22Rv1 (cell line): ENCODE measurements at regions not wholly inside any gene's neighbourhood (a gene's known extent, or its start where the extent isn't known, plus 50 kb on each side); places are given as distances from the start of the nearest gene placed in this dataset.

Experiments used
- ZFX ChIP-seq: fragments of 450-650 bp; IDR thresholded peaks from 2 replicates; pipeline ENCODE4 v1.6.1; 2017; ENCODE audit warnings: antibody characterized with exemption, borderline replicate concordance
- TF ChIP-seq, protein P1 (sequence below): fragments of 450-650 bp; IDR thresholded peaks from 2 replicates; pipeline ENCODE4 v1.5.1; 2017; ENCODE audit warnings: mild to moderate bottlenecking

DNA sequence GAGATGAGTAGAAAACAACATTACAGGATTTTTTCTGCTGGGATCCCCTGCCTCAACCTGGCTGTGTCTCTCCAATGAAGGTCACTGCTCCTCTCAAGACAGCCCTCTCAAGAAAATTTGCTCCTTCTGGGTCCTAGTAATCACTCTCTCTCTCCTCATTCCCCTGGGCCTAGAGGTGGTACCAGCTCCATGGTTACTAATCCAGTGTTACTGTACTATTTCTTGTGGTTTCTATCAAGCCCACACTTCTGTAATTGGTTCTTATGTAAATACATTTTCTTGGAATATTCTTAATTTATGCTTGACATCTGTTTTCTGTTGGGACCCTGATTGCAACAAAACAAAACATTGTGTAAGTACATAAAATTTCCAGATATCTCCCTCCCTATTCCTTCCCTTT is 123.8 kb upstream of the RORB start:
- TF ChIP-seq, protein P1, sequence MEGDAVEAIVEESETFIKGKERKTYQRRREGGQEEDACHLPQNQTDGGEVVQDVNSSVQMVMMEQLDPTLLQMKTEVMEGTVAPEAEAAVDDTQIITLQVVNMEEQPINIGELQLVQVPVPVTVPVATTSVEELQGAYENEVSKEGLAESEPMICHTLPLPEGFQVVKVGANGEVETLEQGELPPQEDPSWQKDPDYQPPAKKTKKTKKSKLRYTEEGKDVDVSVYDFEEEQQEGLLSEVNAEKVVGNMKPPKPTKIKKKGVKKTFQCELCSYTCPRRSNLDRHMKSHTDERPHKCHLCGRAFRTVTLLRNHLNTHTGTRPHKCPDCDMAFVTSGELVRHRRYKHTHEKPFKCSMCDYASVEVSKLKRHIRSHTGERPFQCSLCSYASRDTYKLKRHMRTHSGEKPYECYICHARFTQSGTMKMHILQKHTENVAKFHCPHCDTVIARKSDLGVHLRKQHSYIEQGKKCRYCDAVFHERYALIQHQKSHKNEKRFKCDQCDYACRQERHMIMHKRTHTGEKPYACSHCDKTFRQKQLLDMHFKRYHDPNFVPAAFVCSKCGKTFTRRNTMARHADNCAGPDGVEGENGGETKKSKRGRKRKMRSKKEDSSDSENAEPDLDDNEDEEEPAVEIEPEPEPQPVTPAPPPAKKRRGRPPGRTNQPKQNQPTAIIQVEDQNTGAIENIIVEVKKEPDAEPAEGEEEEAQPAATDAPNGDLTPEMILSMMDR: no peak
- TF ChIP-seq ZFX: no peak
